ENCODE measurements at regions not wholly inside any gene's neighbourhood (a gene's known extent, or its start where the extent isn't known, plus 50 kb on each side); places are given as distances from the start of the nearest gene placed in this dataset.

DNA sequence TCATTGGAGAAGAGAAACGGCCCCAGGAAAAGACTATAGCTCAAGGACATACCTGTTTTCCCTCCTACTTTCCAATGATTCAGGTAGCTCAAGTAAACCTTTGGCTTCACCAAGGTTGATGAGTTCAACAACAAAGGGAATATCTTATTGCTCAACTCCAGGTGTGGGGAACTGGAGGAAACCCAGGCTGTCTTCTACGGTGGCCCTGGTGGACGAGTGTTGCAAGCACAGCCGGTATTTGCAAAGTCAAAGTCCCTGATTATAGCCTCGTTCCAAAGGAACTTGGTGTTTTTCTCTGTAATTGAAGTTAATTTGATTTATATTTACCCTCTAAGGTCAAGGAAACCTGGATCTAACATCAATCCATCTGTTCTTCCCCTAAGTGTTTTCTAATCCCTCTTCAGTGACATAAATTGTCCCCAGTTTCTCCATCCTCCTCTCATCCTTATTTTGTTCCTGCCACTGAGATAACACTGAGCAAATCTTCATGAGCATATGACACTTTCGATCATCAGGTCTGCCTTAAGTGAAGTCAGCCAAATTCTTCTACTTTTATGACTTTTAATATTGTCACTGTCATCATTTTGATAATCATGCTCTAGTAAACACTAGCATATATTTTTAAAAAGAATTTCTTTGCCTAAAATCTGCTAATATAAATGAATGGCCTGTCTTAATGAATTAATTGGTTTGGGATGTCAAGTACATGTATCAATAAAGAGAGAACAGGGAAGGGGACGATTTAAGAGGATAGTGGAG is 174.6 kb upstream of the TBX3 start:
- TF ChIP-seq POLR2A (IDR thresholded peaks at IDR 0.05; ENCODE audit: low read length) (no peak), GATA1 (IDR thresholded peaks at IDR 0.05; ENCODE audit: low read depth, low read length) (no peak)

Measured in erythroblast (primary cell).